Fibroblast of the conjunctiva (primary cell): ENCODE measurements at regions not wholly inside any gene's neighbourhood (a gene's known extent, or its start where the extent isn't known, plus 50 kb on each side); places are given as distances from the start of the nearest gene placed in this dataset.
A peak's percentile ranks its signal among the peaks of the same experiment; 100 is the strongest.

Source experiments
- DNase-seq: peaks from one replicate; pipeline ENCODE4 v3.0.0-alpha.2; 2010; ENCODE audit warnings: low read depth

GRCh38 chr4:22217480-22217879 is 268.9 kb upstream of the KCNIP4 start:
- no peak for DNase-seq

- DNase-seq = no peak
Measured at GRCh38 chr4:22216278-22216677, 267.7 kb upstream of the KCNIP4 start.

- no peak for DNase-seq
Measured at GRCh38 chr4:22215084-22215483, 266.5 kb upstream of the KCNIP4 start.

- DNase-seq = no peak
Measured at GRCh38 chr4:22203711-22204011, 255.1 kb upstream of the KCNIP4 start.

GRCh38 chr4:22202975-22203710 is 254.6 kb upstream of the KCNIP4 start:
- DNase-seq = peak; percentile 12

- no peak for DNase-seq
Measured at GRCh38 chr4:22202246-22202974, 253.8 kb upstream of the KCNIP4 start.

- no peak for DNase-seq
Measured at GRCh38 chr4:22201256-22201655, 252.7 kb upstream of the KCNIP4 start.

GRCh38 chr4:22196551-22196950 is 248.0 kb upstream of the KCNIP4 start:
- DNase-seq = no peak

GRCh38 chr4:22192084-22192511 is 243.5 kb upstream of the KCNIP4 start:
- DNase-seq = no peak

GRCh38 chr4:22191565-22191964 is 243.0 kb upstream of the KCNIP4 start:
- DNase-seq = no peak

- peak; percentile 55 for DNase-seq
Measured at GRCh38 chr4:22190855-22191254, 242.3 kb upstream of the KCNIP4 start.

GRCh38 chr4:22187203-22187820 is 238.7 kb upstream of the KCNIP4 start:
- no peak for DNase-seq

GRCh38 chr4:22181736-22182135 is 233.2 kb upstream of the KCNIP4 start:
- DNase-seq = no peak

GRCh38 chr4:22179124-22179874 is 230.7 kb upstream of the KCNIP4 start:
- peak; percentile 38 for DNase-seq

- DNase-seq = no peak
Measured at GRCh38 chr4:22174640-22175039, 226.1 kb upstream of the KCNIP4 start.

GRCh38 chr4:22170353-22170752 is 221.8 kb upstream of the KCNIP4 start:
- no peak for DNase-seq

- DNase-seq = no peak
Measured at GRCh38 chr4:22167201-22167600, 218.6 kb upstream of the KCNIP4 start.

- DNase-seq = no peak
Measured at GRCh38 chr4:22162454-22162853, 213.9 kb upstream of the KCNIP4 start.

- DNase-seq = no peak
Measured at GRCh38 chr4:22130741-22131140, 182.2 kb upstream of the KCNIP4 start.

GRCh38 chr4:22129454-22130029 is 181.0 kb upstream of the KCNIP4 start:
- peak; percentile 17 for DNase-seq

- DNase-seq = no peak
Measured at GRCh38 chr4:22122062-22122461, 173.5 kb upstream of the KCNIP4 start.

GRCh38 chr4:22115262-22115661 is 166.7 kb upstream of the KCNIP4 start:
- no peak for DNase-seq
